ENCODE measurements at regions not wholly inside any gene's neighbourhood (a gene's known extent, or its start where the extent isn't known, plus 50 kb on each side); places are given as distances from the start of the nearest gene placed in this dataset.

DNA sequence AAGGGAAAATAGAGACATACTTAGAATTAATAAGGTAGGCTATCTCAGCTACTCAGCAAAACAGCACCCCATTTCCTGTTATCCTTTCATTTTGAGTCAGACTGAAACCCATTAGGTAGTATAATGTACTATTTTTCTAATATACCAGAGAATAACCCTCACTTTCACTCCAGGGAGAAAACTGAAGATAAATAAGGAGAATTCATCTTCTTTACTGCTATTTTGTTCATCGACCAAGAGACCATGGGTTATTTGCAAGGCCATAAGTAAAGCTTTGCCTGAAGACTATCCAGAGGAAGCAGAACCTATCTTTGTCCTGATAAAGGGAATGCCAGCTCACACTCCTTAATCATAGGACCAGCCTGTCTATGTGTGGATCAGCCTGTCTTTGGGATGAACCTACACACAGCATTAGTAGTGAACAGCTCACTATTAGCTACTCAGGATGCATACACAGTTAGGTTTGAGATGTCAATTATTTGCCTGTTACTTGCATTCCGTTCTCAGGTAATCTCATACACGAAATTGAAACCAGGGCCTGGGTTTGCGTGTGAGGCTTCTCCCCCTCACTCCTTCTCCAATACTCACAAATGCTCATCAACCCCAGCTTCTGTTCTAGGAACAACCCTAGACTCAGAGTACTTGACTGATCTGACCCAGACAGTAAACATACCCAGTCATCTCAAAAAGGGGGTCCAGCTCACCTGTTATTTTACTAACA is 124.4 kb downstream of the DAD1 start:
- no peaks in the 10 kb centered on the region for H3K9me3 ChIP-seq
- in situ Hi-C loops (cut with MboI; ENCODE audit: low sequenced_read_pairs in 4 of 4), result no loop called here
- no peaks in the 10 kb centered on the region for H3K4me1 ChIP-seq
- H3K27me3 ChIP-seq, result no peaks in the 10 kb centered on the region
- no peak for ATAC-seq
- H3K4me3 ChIP-seq, result no peak overlapping the region
- H3K27ac ChIP-seq, result no peak overlapping the region
- no peak for DNase-seq
- TF ChIP-seq CTCF (IDR thresholded peaks at IDR 0.05 in 4 of 5, conservative IDR thresholded peaks at IDR 0.05 in 1 of 5) (no peak), POLR2A (IDR thresholded peaks at IDR 0.05) (no peak)
- H3K36me3 ChIP-seq, result no peaks in the 10 kb centered on the region
- intact Hi-C loops (cut with DNase I; ENCODE audit: low total_unique reads), result loop anchor here (10.0 kb wide), 1 partner anchor 140 kb away; no protein-coding TSS in a partner anchor

GRCh38 chr14:22463763-22464173 is 125.3 kb downstream of the DAD1 start:
- TF ChIP-seq POLR2A (IDR thresholded peaks at IDR 0.05) (no peak), CTCF (IDR thresholded peaks at IDR 0.05 in 4 of 5, conservative IDR thresholded peaks at IDR 0.05 in 1 of 5) (no peak)
- Histone ChIP-seq H3K27ac (no peak overlapping the region), H3K27me3 (no peaks in the 10 kb centered on the region), H3K9me3 (no peaks in the 10 kb centered on the region), H3K4me1 (no peaks in the 10 kb centered on the region), H3K36me3 (no peaks in the 10 kb centered on the region), H3K4me3 (no peak overlapping the region)
- no peak for DNase-seq
- intact Hi-C loops (cut with DNase I; ENCODE audit: low total_unique reads) (loop anchor here (10.0 kb wide), 1 partner anchor 139 kb away; no protein-coding TSS in a partner anchor), in situ Hi-C loops (cut with MboI; ENCODE audit: low sequenced_read_pairs in 4 of 4) (no loop called here)
- no peak for ATAC-seq

- intact Hi-C loops (cut with DNase I; ENCODE audit: low total_unique reads), result loop anchor here (10.0 kb wide), 1 partner anchor 138 kb away; no protein-coding TSS in a partner anchor
- Histone ChIP-seq H3K27me3 (no peaks in the 10 kb centered on the region), H3K27ac (no peak overlapping the region), H3K9me3 (no peaks in the 10 kb centered on the region), H3K4me1 (no peaks in the 10 kb centered on the region), H3K36me3 (no peaks in the 10 kb centered on the region), H3K4me3 (no peak overlapping the region)
- ATAC-seq (no peak), DNase-seq (no peak)
- in situ Hi-C loops (cut with MboI; ENCODE audit: low sequenced_read_pairs in 4 of 4), result no loop called here
- TF ChIP-seq POLR2A (IDR thresholded peaks at IDR 0.05) (no peak), CTCF (IDR thresholded peaks at IDR 0.05 in 4 of 5, conservative IDR thresholded peaks at IDR 0.05 in 1 of 5) (no peak)
Observed at GRCh38 chr14:22462923-22463322, 126.1 kb downstream of the DAD1 start.

DNA sequence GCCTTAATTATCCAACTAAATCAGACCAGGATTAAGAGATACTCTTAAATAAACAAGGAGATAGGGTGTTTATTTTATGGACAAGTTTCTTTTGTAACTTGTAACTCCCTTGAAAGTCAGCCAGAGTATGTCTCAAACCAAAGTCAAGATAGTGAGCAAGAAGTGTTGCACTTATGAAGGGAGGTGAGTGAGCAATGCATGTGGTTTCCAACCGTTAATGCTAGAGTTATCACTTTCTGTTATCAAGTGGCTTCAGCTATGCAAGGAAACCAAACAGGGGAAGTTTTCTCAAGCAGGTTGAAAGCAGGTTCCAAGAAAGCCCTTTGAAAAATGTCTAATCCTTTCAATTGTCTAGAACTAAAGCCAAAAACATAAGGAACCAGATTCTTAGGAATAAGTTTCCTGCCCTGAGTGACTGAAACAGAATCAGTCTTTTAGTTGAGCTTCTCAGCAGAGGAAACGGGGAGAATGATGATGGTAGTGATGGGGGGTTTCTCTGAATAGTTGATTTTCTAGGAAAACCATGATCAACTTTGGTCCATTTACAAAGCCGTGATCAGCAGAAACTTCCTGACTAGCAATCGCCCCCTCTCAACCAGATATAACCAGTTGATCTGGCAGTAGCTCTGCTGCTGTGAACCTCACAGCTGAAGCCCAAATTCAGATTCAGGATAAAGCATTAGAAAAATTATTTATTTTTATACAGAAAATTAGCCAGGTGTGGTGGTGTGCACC is 128.4 kb downstream of the DAD1 start:
- Histone ChIP-seq H3K36me3 (no peaks in the 10 kb centered on the region), H3K27ac (no peak overlapping the region), H3K4me3 (no peak overlapping the region), H3K4me1 (no peaks in the 10 kb centered on the region), H3K9me3 (no peaks in the 10 kb centered on the region), H3K27me3 (no peaks in the 10 kb centered on the region)
- DNase-seq (no peak), ATAC-seq (no peak)
- intact Hi-C loops (cut with DNase I; ENCODE audit: low total_unique reads), result loop anchor here (10.0 kb wide), 1 partner anchor 136 kb away; no protein-coding TSS in a partner anchor
- in situ Hi-C loops (cut with MboI; ENCODE audit: low sequenced_read_pairs in 4 of 4), result no loop called here
- no peak for TF ChIP-seq CTCF (IDR thresholded peaks at IDR 0.05 in 4 of 5, conservative IDR thresholded peaks at IDR 0.05 in 1 of 5)
- no peak for TF ChIP-seq POLR2A (IDR thresholded peaks at IDR 0.05)
